ENCODE measurements at regions not wholly inside any gene's neighbourhood (a gene's known extent, or its start where the extent isn't known, plus 50 kb on each side); places are given as distances from the start of the nearest gene placed in this dataset.

DNA sequence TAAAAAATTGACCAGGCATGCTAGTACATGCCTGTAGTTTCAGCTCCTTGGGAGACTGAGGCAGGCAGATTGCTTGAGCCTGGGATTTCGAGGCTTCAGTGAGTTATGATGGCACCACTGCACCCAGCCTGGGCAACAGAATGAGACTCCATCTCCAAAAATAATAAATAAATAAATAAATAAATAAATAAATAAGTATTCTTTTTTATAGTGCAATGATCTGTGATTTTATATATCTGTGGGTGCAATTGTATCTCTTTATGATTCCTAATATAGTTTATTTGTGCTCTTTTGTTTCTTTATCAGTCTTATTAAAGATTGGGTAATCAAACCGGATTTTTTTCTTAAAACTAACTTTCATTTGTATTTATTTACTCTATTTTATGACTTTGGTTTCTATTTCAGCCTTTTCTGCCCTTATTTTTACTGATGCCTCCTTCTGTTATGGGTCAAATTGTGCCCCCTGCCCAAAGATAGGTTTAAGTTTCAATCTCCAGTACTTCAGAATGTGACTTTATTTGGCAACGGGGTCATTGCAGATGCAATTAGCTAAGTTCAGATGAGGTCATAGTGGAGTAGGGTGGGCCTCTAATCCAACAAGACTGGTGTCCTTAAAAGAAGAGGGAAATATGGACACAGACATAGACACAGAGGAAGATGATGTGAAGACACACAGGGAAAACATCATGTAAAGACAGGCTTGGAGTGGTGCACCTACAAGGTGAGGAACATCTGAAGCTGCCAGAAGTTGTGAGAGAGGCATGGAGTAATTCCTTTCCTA, 74.9 kb upstream of the CDC42BPA start:
- no peak overlapping the region for H3K4me3 ChIP-seq (ENCODE audit: low read length)
- H3K9me3 ChIP-seq (ENCODE audit: control insufficient read depth, low read length) = no peaks in the 10 kb centered on the region
- no peak for ATAC-seq
- no peaks in the 10 kb centered on the region for H3K27me3 ChIP-seq (ENCODE audit: control insufficient read depth, insufficient read depth)
- H3K4me1 ChIP-seq (ENCODE audit: control insufficient read depth, insufficient read depth, low read length) = no peaks in the 10 kb centered on the region
- no peak overlapping the region for H3K27ac ChIP-seq (ENCODE audit: low read length)
- no peak for DNase-seq
- intact Hi-C loops (cut with DNase I) = no loop called here
- 60% methylated on average over 3 of the region's 3 CpGs for WGBS

DNA sequence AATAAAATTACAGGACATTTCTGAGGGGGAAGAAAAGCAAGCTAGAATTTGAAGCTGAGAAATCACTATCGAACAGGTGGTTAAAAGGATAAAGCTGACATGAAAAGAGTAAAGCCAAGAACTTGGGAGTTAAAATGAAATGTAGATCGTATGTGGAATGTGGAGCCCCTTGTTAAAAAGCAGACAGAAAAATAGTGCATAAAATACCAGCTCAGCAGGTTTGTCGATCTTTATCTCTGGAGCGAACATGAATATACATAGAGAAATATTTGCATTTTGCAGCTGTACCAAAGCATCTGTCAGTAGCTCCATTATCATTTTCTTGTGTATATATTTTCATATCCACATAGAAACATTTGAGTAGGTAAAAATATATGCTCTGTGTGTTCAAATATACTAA, 73.6 kb upstream of the CDC42BPA start:
- Histone ChIP-seq H3K9me3 (ENCODE audit: control insufficient read depth, low read length) (no peaks in the 10 kb centered on the region), H3K4me1 (ENCODE audit: control insufficient read depth, insufficient read depth, low read length) (no peaks in the 10 kb centered on the region), H3K27me3 (ENCODE audit: control insufficient read depth, insufficient read depth) (no peaks in the 10 kb centered on the region), H3K4me3 (ENCODE audit: low read length) (no peak overlapping the region), H3K27ac (ENCODE audit: low read length) (no peak overlapping the region)
- no peak for ATAC-seq
- intact Hi-C loops (cut with DNase I) = no loop called here
- DNase-seq = no peak
- WGBS = 71% methylated on average over 4 of the region's 4 CpGs

DNA sequence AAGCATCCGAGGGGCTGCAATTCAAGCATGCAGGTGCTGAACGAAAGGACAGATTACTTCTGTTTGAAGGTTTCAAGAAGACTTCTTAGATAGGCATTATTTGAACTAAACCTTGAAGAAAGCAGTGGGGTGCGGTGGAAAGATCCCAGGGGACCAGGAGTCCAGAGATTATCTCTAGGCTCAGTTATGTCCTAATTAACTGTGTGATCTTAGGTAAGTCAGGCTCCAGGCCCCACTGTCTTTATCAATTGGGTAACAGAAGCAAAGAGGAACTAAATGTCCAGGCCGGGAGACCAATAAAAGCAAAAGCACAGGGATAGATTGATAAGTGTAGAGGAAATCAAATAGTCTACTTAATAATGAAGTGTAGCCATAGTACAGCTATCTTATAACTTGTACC, 72.9 kb upstream of the CDC42BPA start:
- WGBS = 84% methylated on average over 4 of the region's 4 CpGs
- no peak for DNase-seq
- no peak overlapping the region for H3K27ac ChIP-seq (ENCODE audit: low read length)
- ATAC-seq = no peak
- H3K9me3 ChIP-seq (ENCODE audit: control insufficient read depth, low read length) = no peaks in the 10 kb centered on the region
- intact Hi-C loops (cut with DNase I) = no loop called here
- H3K4me1 ChIP-seq (ENCODE audit: control insufficient read depth, insufficient read depth, low read length) = no peaks in the 10 kb centered on the region
- no peak overlapping the region for H3K4me3 ChIP-seq (ENCODE audit: low read length)
- no peaks in the 10 kb centered on the region for H3K27me3 ChIP-seq (ENCODE audit: control insufficient read depth, insufficient read depth)

DNA sequence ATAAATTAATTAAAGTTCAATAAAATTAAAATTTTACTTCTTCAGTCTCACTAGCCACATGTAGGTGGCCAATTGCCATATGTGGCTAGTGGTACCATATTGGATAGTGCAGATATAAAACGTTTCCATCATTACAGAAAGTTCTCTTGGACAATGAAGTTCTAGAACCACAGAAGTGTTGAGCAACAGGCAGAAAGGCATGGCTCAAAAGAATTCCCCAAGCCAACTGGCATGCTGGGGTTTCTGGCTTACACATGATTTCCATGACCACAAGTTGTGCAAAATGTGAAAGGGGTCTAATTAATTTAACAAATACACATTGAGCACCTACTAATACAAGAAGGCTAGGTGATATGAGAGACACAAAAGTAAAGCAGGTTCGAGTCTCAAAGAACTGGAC, 72.2 kb upstream of the CDC42BPA start:
- Histone ChIP-seq H3K27me3 (ENCODE audit: control insufficient read depth, insufficient read depth) (no peaks in the 10 kb centered on the region), H3K4me3 (ENCODE audit: low read length) (no peak overlapping the region), H3K4me1 (ENCODE audit: control insufficient read depth, insufficient read depth, low read length) (no peaks in the 10 kb centered on the region), H3K27ac (ENCODE audit: low read length) (no peak overlapping the region), H3K9me3 (ENCODE audit: control insufficient read depth, low read length) (no peaks in the 10 kb centered on the region)
- intact Hi-C loops (cut with DNase I) = no loop called here
- WGBS = 68% methylated on average over 2 of the region's 2 CpGs
- no peak for ATAC-seq
- DNase-seq = no peak

DNA sequence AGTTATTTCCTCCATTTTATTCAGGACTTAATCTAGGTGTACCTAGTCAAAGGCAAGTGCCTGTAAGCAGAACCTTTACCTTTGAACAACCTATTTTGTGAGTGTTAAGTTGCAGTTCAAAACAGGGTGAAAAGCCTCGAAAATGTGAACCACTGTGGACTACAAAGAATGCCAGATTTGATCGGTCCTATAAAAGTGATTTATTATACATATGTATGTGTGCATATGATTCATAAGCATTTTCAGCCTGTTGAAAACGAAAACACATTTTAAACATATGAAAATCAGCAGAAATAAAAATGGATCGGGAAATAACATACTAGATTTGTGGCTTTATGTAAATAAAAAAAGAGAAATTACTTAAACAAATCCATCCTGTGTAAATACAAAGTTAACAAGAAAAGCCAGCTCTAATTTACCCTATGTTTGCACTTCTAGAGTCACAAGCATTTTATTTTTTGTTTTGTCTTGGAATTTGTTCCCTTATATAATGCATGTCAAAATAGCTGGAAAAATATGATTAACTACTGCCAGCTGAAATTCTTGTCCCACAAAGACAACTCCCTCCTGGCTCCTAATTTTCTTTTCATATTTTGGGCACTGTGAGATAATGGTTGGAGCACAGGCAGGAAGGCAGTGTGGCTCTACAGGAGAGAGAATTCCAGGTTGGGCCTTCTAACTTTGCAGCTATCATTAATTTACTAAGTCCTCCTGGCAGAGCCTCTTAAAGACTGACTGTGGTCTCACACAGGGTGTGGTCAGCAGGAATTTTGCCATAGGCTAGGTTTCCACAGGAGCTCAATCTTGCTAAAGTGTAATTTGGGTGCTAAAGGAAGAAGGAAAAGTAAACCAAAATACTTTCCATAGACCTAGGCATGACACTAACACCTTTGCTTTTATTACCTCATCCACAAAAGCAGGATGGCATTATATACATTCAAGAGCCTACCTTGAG, 70.2 kb upstream of the CDC42BPA start:
- Histone ChIP-seq H3K27me3 (ENCODE audit: control insufficient read depth, insufficient read depth) (no peaks in the 10 kb centered on the region), H3K9me3 (ENCODE audit: control insufficient read depth, low read length) (no peaks in the 10 kb centered on the region), H3K4me1 (ENCODE audit: control insufficient read depth, insufficient read depth, low read length) (no peaks in the 10 kb centered on the region), H3K4me3 (ENCODE audit: low read length) (no peak overlapping the region), H3K27ac (ENCODE audit: low read length) (no peak overlapping the region)
- ATAC-seq (no peak), DNase-seq (no peak)
- WGBS = 82% methylated on average over 4 of the region's 4 CpGs
- intact Hi-C loops (cut with DNase I) = no loop called here

DNA sequence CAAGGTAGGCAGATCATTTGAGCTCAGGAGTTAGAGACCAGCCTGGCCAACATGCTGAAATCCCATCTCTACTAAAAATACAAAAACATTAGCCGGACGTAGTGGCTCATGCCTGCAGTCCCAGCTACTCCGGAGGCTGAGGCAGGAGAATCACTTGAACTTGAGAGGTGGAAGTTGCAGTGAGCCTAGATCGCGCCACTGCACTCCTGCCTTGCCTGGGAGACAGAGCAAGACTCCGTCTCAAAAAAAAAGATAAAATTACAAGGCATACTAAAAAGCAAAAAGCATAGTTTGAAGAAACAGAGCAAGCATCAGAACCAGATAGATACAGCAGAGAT, 61.2 kb upstream of the CDC42BPA start:
- intact Hi-C loops (cut with DNase I) = no loop called here

DNA sequence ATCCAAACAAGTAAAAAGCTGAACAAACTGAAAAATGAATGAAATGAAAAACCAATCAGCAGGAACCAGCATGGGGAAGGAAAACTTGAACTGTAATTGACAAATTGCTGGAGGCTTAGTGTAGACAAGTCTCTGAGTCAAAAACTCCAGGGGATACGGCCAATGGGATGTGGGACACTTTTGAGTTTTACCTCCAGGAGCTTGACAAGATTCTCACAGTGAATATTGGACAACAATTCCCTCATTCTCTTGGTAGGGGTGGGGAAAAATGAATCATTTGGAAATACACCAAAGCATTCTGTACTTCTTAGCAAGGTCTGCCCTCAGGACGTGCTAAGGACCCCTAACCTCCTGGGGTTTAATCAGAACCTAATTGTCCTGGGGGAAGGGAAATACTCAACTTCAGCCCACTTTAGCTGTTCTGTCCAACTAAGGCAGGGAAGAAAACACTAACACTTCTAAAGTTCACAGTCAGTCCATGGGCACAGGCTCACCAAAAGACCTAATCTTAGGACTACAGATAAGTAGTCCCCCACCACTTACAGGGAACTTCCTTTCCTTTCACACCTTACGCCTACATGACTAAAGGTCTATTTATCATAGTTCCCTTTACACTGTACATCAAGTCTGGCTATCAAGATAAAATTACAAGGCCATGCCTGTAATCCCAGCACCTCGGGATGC, 60.7 kb upstream of the CDC42BPA start:
- Histone ChIP-seq H3K27me3 (ENCODE audit: control insufficient read depth, insufficient read depth) (no peaks in the 10 kb centered on the region), H3K27ac (ENCODE audit: low read length) (no peak overlapping the region), H3K9me3 (ENCODE audit: control insufficient read depth, low read length) (no peaks in the 10 kb centered on the region), H3K4me3 (ENCODE audit: low read length) (no peak overlapping the region), H3K4me1 (ENCODE audit: control insufficient read depth, insufficient read depth, low read length) (peaks cover 4% of the 10 kb centered on the region)
- ATAC-seq = no peak
- 64% methylated on average over 4 of the region's 4 CpGs for WGBS
- intact Hi-C loops (cut with DNase I) = no loop called here
- no peak for DNase-seq

More for the DNA sequence above, 61.2 kb upstream of the CDC42BPA start:
- DNase-seq (no peak), ATAC-seq (no peak)
- no peaks in the 10 kb centered on the region for H3K27me3 ChIP-seq (ENCODE audit: control insufficient read depth, insufficient read depth)
- no peak overlapping the region for H3K27ac ChIP-seq (ENCODE audit: low read length)
- WGBS = 89% methylated on average over 6 of the region's 6 CpGs
- no peaks in the 10 kb centered on the region for H3K9me3 ChIP-seq (ENCODE audit: control insufficient read depth, low read length)
- no peak overlapping the region for H3K4me3 ChIP-seq (ENCODE audit: low read length)
- H3K4me1 ChIP-seq (ENCODE audit: control insufficient read depth, insufficient read depth, low read length) = peaks cover 4% of the 10 kb centered on the region

DNA sequence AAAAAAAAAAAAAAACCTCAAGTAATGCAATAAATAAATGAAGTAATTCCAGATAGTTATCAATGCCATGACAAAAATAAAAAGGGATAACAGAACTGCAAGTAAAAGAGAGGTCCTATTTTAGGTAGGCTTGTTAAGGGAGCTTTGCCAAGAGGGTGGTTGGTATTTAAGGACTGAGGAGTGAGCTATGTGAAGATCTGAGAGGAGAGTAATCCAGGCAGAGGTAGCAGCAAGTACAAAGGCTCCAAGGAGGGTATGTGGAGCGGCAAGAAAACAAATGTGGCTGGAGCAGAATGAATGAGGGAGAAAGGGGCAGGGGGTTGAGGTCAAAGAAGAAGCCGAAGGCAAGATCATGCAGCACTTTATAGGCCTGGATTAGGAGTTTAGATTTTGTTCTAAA, 59.9 kb upstream of the CDC42BPA start:
- Histone ChIP-seq H3K27me3 (ENCODE audit: control insufficient read depth, insufficient read depth) (no peaks in the 10 kb centered on the region), H3K9me3 (ENCODE audit: control insufficient read depth, low read length) (no peaks in the 10 kb centered on the region), H3K27ac (ENCODE audit: low read length) (no peak overlapping the region), H3K4me3 (ENCODE audit: low read length) (no peak overlapping the region), H3K4me1 (ENCODE audit: control insufficient read depth, insufficient read depth, low read length) (peaks cover 4% of the 10 kb centered on the region)
- 76% methylated on average over 2 of the region's 2 CpGs for WGBS
- DNase-seq (no peak), ATAC-seq (no peak)
- intact Hi-C loops (cut with DNase I) = no loop called here

DNA sequence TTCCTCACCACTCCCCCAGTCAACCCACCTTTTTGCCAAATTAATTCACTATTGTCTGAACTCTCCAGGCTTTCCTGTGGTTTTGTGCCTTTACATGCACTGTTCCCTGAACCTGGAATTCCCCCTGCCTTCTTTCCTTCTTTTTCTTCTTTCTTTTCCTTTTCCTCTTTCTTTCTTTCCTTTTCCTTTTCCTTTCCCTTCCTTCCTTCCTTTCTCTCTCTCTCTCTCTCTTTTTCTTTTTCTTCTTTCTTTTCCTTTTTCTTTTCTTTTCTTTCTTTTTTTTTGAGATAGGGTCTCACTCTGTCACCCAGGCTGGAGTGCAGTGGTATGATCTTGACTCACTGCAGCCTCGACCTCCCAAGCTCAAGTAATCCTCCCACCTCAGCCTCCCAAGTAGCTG, 56.6 kb upstream of the CDC42BPA start:
- no peaks in the 10 kb centered on the region for H3K27me3 ChIP-seq (ENCODE audit: control insufficient read depth, insufficient read depth)
- H3K27ac ChIP-seq (ENCODE audit: low read length) = no peak overlapping the region
- DNase-seq = no peak
- no peak for ATAC-seq
- WGBS = 73% methylated on average over 1 of the region's 1 CpG
- H3K4me1 ChIP-seq (ENCODE audit: control insufficient read depth, insufficient read depth, low read length) = peaks cover 4% of the 10 kb centered on the region
- no peak overlapping the region for H3K4me3 ChIP-seq (ENCODE audit: low read length)
- H3K9me3 ChIP-seq (ENCODE audit: control insufficient read depth, low read length) = no peaks in the 10 kb centered on the region
- intact Hi-C loops (cut with DNase I) = no loop called here

DNA sequence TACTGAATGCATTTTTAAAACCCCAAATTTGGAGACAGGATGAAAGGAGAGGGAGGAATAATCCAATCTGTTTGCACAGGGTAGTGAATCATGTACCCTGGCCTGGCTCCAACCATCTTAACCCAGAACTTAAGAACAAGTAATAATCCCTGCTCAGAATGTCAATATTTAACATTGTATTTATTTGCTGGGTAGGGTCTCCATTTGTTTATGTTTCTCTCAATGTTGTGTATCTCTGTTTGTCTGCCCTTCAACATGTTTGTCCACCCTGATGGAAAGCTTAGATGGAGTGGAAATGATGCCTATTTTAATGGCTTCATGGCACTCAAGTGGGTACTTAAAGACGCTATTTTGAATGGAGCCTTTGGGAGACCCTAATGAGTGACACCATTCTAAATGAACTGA, 54.4 kb upstream of the CDC42BPA start:
- Histone ChIP-seq H3K4me1 (ENCODE audit: control insufficient read depth, insufficient read depth, low read length) (peaks cover 2% of the 10 kb centered on the region), H3K27me3 (ENCODE audit: control insufficient read depth, insufficient read depth) (no peaks in the 10 kb centered on the region), H3K27ac (ENCODE audit: low read length) (no peak overlapping the region), H3K9me3 (ENCODE audit: control insufficient read depth, low read length) (no peaks in the 10 kb centered on the region), H3K4me3 (ENCODE audit: low read length) (no peak overlapping the region)
- intact Hi-C loops (cut with DNase I) = no loop called here
- WGBS = 87% methylated on average over 1 of the region's 1 CpG
- DNase-seq = peak in 1 of 3 donors; percentile 49
- ATAC-seq = no peak

All from right cardiac atrium (tissue), 5 donors.